Stimulated activated CD8-positive, alpha-beta memory T cell treated with anti-CD3 and anti-CD28 coated beads, Interleukin-4, amount 100 ng/mL, for 4 hours (primary cell): ENCODE measurements at regions not wholly inside any gene's neighbourhood (a gene's known extent, or its start where the extent isn't known, plus 50 kb on each side); places are given as distances from the start of the nearest gene placed in this dataset.
A peak's percentile ranks its signal among the peaks of the same experiment; 100 is the strongest.
"Not testable (repeated sequence)": the region's sequence is repeated elsewhere in the genome, so short reads cannot be mapped to it uniquely, and the experiment has no call there.

Experiments used
- DNase-seq, 2 donors: peaks; one replicate each; pipeline ENCODE4 v3.0.0-alpha.2; 2020; ENCODE audit warnings: low read depth in 2 of 2, low spot score in 1 of 2

DNA sequence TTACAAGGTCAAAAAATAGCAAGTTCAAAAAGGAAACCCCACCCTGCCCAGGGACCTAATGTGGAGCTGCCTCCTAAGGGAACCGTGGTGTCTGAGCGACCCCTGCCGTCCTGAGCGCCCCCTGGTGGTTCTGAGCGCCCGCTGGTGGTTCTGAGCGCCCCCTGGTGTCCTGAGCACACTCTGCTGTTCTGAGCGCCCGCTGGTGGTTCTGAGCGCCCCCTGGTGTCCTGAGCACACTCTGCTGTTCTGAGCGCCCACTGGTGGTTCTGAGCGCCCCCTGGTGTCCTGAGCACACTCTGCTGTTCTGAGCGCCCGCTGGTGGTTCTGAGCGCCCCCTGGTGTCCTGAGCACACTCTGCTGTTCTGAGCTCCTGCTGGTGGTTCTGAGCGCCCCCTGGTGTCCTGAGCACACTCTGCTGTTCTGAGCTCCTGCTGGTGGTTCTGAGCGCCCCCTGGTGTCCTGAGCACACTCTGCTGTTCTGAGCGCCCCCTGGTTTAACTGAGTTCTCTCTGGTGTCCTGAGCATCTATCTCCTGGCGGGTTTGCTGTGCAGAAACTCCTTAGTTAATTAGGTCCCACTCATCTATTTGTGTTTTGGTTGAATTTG lies 1137.5 kb downstream of the TMEM121 start:
- peak in 1 of 2 donors; percentile 24 for DNase-seq

GRCh38 chr14:106665814-106666213 lies 1139.4 kb downstream of the TMEM121 start:
- DNase-seq, result no peak

GRCh38 chr14:106666341-106666740 lies 1140.0 kb downstream of the TMEM121 start:
- DNase-seq, result no peak

DNA sequence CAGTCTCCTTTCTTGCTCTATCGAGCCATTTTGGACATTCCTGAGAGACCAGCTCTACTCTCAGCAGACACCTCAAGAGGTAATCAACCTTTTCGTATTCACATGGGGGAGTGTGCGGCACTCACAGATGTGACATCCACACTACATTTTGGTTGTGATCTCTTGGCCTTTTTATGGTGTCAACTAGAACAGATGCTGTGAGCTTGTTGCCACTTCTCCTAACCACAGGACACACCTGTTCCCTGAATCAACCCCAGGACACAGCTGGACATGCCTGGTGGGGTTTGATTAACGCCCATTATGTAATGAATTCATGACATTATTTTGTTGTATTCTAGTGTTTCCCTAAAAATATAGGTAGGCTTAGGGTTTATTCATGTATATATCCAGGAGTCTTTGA lies 1143.6 kb downstream of the TMEM121 start:
- DNase-seq, result no peak

- DNase-seq, result not testable (repeated sequence)
These were observed 1147.7 kb downstream of the TMEM121 start for GRCh38 chr14:106674093-106674492.

DNA sequence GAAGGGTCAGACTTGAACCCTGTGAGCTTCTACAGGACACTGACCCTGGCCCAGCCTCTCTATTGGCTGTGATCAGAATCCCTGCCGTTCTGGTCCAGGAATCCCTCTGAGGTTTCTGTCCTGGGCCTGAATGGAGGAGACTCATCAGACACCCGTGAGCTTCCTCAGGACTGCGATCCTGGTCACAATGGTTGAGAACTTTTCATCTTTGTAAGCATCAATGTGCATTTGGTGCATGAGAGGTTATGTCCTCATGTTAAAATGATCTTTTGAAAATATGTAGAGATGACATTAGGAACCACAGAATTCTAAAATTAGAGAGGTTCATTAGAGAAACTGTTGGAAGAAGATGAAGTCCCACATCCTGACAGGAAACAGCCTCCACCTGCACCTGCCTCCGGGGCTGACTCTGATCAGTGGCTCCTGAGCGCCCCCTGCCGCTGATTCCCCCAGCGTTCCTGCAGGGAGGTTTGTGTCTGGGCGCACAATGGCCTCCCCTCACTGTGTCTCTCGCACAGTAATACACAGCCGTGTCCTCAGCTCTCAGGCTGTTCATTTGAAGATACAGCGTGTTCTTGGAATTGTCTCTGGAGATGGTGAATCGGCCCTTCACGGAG lies 1148.2 kb downstream of the TMEM121 start:
- peak in 1 of 2 donors; percentile 12 for DNase-seq

- not testable (repeated sequence) for DNase-seq
These were observed 1149.3 kb downstream of the TMEM121 start for GRCh38 chr14:106675716-106676115.

GRCh38 chr14:106679776-106680175 lies 1153.4 kb downstream of the TMEM121 start:
- DNase-seq, result no peak

DNA sequence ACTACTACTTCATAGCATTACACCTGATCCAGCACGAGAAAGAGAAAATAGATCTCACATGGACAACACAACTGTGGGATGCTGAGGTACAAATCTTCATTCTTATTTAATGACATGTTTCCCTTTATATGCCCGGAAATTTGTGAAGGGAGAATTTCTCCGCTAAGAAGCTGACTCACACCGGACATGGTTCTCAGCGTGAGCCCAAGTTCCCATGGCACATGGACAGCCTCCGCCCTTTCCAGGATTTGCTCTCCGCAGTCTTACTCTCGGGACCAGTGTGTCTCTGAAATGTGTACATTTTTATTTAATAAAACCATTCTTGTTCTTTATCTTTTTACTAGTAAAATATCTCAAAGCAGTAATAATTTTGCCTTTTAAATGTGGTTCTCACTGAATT lies 1154.8 kb downstream of the TMEM121 start:
- no peak for DNase-seq

GRCh38 chr14:106681568-106681967 lies 1155.2 kb downstream of the TMEM121 start:
- no peak for DNase-seq

- no peak for DNase-seq
These were observed 1157.2 kb downstream of the TMEM121 start for GRCh38 chr14:106683631-106684030.

GRCh38 chr14:106686533-106686932 lies 1160.2 kb downstream of the TMEM121 start:
- DNase-seq, result no peak

- DNase-seq, result no peak
These were observed 1164.0 kb downstream of the TMEM121 start for GRCh38 chr14:106690333-106690891.

DNA sequence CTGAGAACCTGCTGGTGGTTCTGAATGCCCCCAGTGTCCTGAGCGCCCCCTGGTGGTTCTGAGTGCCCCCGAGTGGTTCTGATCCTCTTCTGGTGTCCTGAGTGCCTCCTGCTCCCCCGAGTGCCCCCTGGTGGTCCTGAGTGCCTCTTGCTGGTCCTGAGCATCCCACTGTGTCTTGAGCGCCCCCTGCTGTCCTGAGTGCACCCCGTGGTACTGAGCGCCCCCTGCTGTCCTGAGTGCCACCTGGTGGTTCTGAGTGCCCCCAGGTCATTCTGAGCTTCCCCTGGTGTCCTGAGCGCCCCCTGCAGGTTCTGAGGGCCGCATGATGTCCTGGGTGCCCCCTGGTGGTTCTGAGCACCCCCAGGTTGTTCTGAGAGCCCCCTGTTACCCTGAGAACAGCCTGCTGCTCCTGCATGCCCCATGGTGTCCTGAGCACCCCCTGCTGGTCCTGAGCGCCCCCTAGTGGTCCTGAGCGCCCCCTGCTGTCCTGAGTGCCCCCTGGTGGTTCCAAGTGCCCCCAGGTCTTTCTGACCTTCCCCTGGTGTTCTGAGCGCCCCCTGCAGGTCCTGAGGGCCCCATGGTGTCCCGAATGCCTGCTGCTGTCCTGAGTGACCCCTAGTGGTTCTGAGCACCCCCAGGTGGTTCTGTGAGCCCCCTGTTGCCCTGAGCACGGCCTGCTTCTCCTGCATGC lies 1165.4 kb downstream of the TMEM121 start:
- peak in 1 of 2 donors; percentile 15 for DNase-seq

GRCh38 chr14:106694638-106695393 lies 1168.4 kb downstream of the TMEM121 start:
- peak in 1 of 2 donors; percentile 33 for DNase-seq

DNA sequence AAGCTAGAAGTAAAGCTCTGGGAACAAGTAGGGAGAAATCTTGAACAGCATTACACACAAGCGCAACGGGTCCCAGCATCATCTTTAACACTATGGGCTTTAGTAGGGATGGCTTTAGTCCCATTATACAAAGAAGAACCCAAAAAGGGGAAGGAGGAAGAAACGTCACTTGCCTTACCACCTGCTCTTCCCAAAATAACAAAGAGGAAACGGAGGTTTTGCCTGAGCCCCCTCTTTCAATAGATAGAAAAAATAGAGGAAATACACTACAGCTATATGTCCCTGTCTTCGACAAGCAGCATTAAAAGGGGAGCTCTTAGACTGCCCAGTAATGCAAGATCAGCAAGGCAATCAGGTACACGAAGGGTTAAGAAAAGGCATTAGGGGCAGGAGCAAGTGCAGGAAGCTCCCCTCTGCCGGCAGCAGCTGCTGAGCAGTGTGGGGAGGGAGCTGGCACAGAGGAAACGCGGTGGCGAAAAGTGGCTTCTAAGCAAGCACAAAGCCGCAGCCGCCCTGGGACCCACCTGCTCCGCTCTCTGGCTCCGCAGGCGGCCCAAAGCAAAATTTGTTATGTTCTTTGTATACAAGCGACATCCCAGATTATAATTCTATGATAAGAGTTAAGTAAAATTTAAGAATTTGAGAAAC lies 1172.4 kb downstream of the TMEM121 start:
- not testable (repeated sequence) for DNase-seq

- DNase-seq, result not testable (repeated sequence)
These were observed 1177.3 kb downstream of the TMEM121 start for GRCh38 chr14:106703651-106704050.

GRCh38 chr14:106706488-106706887 lies 1180.1 kb downstream of the TMEM121 start:
- DNase-seq, result not testable (repeated sequence)

GRCh38 chr14:106710187-106710586 lies 1183.8 kb downstream of the TMEM121 start:
- DNase-seq, result not testable (repeated sequence)

- DNase-seq, result not testable (repeated sequence)
These were observed 1186.1 kb downstream of the TMEM121 start for GRCh38 chr14:106712513-106712912.
